ENCODE measurements at regions not wholly inside any gene's neighbourhood (a gene's known extent, or its start where the extent isn't known, plus 50 kb on each side); places are given as distances from the start of the nearest gene placed in this dataset.
"Not testable (repeated sequence)": the region's sequence is repeated elsewhere in the genome, so short reads cannot be mapped to it uniquely, and the experiment has no call there.

DNA sequence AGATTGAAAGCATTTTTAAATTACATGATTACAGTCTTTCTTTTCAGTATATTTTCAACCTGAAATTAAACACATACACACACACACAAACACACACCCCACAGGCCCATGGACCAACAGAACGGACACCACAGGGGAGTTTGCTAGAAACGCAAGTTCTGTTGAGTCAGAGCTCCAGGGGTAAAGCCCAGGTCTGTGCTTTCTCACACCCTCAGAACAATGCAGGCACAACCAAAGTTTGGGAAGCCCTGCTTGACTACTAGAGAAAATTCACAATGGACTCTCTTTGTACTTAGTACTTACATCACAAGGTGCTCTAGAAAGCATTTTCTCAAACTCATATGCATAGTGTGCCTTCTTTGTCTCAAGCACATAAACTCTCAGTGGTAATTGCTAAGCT lies 704.0 kb upstream of the IGFBP3 start:
- DNase-seq (ENCODE audit: low read depth), result no peak

GRCh38 chr7:46622251-46622650 lies 701.2 kb upstream of the IGFBP3 start:
- no peak for DNase-seq (ENCODE audit: low read depth)

DNA sequence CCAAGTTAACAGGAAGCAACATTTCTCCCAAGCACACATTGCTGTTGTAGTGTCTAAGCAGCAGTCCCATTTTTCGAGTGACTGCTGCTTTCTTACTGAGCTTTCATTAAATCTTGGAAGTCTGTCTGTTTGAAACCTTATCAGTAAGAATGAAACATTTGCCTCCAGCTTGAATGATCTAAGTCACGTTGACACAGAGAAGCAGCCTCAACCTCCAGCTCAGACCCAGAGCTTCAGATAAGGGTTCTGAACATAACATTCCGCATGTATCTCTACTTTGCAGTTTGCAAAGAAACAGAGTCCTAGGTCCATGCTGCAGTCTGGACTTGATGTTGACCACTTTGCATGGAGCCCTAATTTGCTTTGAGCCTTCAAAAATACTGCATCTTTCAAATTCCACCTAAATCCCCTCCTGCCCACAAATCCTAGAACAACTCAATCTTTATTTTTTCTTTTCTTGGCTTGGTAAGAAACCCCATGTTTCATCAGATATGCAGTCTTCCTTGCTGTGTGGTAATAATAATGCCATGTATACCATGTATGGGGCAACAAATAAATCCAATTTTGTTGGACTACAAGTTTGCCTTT lies 698.7 kb upstream of the IGFBP3 start:
- DNase-seq (ENCODE audit: low read depth), result no peak

DNA sequence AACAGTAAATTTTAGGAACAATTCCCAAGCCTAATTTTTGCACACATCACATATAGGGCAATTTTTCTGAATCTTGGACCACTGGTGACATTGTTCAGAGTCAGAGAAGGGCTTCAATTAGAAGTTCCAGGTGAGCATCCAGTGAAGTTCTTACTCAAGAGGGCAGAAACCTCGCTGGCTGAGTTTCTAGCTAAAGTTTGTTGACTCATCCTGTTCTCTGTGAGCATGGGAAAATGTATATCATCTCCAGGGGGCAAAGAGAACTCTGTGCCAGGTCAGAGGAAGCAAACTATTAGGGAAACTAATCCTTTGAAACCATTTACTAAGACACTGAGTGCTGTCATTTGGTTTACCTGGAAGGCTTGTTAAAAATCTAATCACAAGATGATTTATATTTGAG lies 695.6 kb upstream of the IGFBP3 start:
- DNase-seq (ENCODE audit: low read depth), result no peak

DNA sequence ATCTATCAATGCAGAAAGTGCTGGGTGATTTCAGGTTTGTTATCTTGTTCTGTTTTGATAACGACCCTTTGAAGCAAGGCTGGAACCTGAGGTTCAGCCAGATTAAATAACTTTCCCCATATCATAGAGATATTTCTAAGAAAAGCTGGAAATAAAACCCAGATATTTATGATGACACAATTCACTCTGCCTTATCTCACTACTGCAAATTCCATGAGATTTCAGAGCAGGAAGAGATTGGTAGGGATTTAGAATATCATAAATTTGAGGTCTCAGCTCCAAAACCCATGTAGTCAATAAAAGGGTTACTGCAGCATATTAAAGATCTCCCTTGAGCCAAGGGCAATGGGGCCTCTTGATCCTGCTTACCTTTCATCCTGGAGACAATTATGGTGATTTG lies 692.5 kb upstream of the IGFBP3 start:
- DNase-seq (ENCODE audit: low read depth), result no peak

DNA sequence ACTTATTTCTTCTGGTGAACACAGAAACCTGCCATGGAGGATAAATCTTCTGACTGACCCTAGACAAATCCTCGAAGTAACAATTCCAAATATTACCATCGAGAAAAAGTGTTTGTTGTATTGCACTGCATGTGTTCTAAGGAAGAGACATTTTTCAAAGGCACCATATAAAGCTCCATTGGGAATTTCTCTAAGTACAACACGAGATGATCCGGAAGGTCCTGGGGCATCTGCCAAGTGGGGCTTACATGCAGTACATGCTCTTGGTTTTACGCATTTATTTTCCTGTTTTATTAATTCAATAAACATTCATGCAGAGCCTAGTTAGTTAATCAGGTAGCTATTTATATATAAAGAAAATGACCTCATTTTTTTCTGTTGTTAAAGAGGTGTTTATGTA lies 692.0 kb upstream of the IGFBP3 start:
- no peak for DNase-seq (ENCODE audit: low read depth)

- DNase-seq (ENCODE audit: low read depth), result no peak
Observed at GRCh38 chr7:46611508-46611907, 690.4 kb upstream of the IGFBP3 start.

DNA sequence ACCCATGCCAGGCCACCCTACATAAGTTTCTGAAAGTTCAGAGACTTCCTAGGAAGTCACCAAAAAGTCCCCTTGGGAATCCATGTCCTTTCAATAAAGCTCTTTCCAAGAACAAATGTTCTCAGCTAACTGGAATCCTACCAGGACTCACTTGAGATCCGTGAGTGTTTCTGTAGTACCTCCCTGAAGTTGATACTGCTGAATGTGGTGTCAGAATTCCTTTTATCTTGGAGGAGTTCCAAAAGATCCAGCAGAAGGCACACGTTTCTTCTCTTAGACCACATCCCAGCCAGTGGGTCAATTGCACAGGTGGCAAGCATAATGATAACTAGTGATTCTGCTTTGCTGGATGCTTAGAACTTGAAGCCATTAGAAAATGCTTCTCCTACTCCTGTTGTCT lies 689.7 kb upstream of the IGFBP3 start:
- no peak for DNase-seq (ENCODE audit: low read depth)

GRCh38 chr7:46607176-46607575 lies 686.1 kb upstream of the IGFBP3 start:
- no peak for DNase-seq (ENCODE audit: low read depth)

GRCh38 chr7:46606761-46607160 lies 685.7 kb upstream of the IGFBP3 start:
- no peak for DNase-seq (ENCODE audit: low read depth)

DNA sequence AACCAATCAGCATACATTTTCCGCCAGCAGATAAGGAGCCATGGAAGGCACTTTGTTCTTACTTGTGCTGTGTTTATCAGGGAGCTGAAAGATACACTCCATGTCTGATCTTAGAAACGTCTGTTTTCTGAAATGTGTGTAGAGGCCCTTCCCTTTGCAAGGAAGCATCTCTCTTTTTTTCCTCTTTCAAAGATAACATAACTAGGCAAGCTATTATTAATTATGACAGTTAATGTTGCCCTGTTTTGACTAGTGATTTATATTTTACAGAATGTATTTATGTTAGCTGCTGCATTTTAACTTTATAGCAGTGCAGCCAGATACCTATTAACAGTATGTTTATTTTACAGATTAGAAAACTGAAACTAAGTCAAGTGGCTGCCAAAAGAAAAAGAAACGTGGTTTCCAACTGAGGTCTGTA lies 683.2 kb upstream of the IGFBP3 start:
- no peak for DNase-seq (ENCODE audit: low read depth)

DNA sequence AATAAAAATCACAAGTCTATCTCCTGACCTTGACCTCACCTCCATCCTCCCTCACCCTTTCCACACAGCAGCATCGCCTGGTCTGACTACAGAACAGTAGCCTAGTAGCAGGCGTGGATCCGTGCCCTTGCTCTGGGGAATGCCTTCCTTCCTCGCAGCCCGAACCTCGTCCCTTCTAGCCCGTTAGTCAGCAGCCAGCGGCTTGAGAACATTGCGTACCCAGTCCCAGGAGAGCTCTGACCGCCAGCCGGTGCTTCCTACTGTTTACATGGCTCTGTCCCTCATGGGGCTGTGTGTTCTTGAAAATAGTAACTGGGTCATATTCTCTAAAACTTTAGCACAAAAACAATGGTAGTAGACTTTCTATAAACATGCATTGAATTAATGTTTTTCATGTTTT lies 682.7 kb upstream of the IGFBP3 start:
- DNase-seq (ENCODE audit: low read depth), result no peak

- no peak for DNase-seq (ENCODE audit: low read depth)
Observed at GRCh38 chr7:46603296-46603752, 682.3 kb upstream of the IGFBP3 start.

DNA sequence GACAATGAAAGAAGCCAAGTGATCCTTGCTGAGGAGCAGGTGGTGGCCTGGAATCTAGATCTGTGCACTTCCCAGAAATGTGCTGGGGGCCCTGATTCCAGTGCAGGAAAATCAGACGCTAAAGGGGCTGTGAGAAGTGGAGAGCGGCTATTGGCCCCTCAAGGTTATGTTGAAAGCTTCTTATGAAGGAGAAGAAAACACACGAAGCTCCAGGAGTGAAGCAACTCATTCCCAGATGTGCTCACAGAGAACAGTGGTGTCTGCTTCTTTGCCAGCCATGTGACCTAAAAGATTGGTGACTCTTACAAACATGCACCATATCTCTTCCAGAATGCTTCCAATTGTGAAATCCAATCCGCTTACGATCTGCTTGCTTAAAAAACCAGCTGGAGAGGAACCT lies 679.3 kb upstream of the IGFBP3 start:
- no peak for DNase-seq (ENCODE audit: low read depth)

DNA sequence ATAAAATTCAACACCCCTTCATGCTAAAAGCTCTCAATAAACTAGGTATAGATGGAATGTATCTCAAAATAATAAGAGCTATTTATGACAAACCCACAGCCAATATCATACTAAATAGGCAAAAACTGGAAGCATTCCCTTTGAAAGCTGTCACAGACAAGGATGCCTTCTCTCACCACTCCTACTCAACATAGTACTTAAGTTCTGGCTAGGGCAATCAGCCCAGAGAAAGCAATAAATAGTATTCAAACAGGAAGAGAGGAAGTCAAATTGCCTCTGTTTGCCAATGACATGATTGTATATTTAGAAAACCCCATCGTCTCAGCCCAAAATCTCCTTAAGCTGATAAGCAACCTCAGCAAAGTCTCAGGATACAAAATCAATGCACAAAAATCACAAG lies 673.8 kb upstream of the IGFBP3 start:
- not testable (repeated sequence) for DNase-seq (ENCODE audit: low read depth)

GRCh38 chr7:46590918-46591905 lies 670.1 kb upstream of the IGFBP3 start:
- DNase-seq (ENCODE audit: low read depth), result not testable (repeated sequence)

DNA sequence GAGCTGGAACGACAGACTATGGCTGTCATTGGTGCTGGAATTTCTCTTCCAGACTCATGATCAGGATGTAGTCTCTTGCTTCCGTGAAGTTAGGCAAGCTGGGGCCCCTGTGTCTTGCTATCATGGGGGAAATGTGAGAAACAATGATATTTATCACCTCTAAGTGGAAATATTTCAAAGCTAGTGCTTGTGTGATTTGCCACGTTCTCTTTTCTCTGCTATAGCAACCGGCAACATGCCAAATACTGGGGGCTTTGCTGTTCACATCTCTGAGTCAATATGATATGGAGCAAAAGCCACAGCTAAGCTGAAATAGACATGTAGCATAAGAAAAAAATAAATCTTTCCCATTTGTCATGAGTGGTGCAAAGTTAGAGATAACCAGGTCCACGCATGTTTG lies 668.2 kb upstream of the IGFBP3 start:
- no peak for DNase-seq (ENCODE audit: low read depth)

- no peak for DNase-seq (ENCODE audit: low read depth)
Observed at GRCh38 chr7:46586406-46586805, 665.3 kb upstream of the IGFBP3 start.

GRCh38 chr7:46583656-46584055 lies 662.6 kb upstream of the IGFBP3 start:
- DNase-seq (ENCODE audit: low read depth), result no peak

- no peak for DNase-seq (ENCODE audit: low read depth)
Observed at GRCh38 chr7:46581268-46581667, 660.2 kb upstream of the IGFBP3 start.

DNA sequence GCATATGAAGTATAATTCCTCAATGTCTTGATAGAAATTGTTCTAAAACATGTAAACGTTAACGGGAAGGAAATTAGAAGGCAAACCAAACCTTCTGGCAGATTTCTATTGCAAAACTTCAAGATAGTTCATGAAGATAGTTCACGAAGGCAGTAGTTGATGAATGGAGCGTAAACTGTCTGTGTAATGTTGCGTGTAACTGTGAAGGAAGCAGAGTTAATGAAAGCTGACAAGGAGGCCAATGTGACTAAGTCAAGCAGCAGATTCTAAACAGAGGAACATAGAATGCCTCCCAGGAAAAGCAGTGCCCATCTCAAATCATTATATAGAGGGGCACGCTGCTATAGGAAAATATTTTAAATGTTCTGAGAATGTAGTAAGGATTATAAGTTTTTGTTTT lies 659.7 kb upstream of the IGFBP3 start:
- no peak for DNase-seq (ENCODE audit: low read depth)

DNA sequence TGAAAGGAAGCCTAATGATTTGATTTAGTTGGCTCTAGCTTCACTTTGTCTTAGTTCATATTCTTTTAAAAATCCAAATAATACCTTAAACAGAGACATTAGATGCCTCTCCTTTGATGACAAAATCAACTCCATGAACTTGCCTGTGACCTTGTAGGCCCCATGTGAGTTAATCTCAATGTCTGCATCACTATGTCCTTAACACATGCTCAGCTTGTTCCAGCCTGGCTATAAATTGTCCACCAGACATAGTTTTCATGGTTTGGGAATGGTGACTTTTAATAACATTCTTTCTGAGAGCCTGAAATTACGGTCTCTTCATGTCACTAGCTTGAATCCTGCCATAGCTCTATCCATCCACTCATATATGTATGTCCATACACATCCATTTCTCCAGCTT lies 656.3 kb upstream of the IGFBP3 start:
- DNase-seq (ENCODE audit: low read depth), result no peak

- no peak for DNase-seq (ENCODE audit: low read depth)
Observed at GRCh38 chr7:46576950-46577349, 655.9 kb upstream of the IGFBP3 start.

- no peak for DNase-seq (ENCODE audit: low read depth)
Observed at GRCh38 chr7:46572691-46573090, 651.6 kb upstream of the IGFBP3 start.

All from activated T-cell treated with anti-CD3 and anti-CD28 coated beads for 24 hours (primary cell).